Fibroblast of skin of left quadriceps (primary cell): ENCODE measurements at regions not wholly inside any gene's neighbourhood (a gene's known extent, or its start where the extent isn't known, plus 50 kb on each side); places are given as distances from the start of the nearest gene placed in this dataset.
"Not testable (repeated sequence)": the region's sequence is repeated elsewhere in the genome, so short reads cannot be mapped to it uniquely, and the experiment has no call there.

ENCODE experiments used
- DNase-seq, 2 experiments: peaks; one replicate each; pipeline ENCODE4 v3.0.0-alpha.2; 2013; ENCODE audit warnings: low read depth in 2 of 2

DNA sequence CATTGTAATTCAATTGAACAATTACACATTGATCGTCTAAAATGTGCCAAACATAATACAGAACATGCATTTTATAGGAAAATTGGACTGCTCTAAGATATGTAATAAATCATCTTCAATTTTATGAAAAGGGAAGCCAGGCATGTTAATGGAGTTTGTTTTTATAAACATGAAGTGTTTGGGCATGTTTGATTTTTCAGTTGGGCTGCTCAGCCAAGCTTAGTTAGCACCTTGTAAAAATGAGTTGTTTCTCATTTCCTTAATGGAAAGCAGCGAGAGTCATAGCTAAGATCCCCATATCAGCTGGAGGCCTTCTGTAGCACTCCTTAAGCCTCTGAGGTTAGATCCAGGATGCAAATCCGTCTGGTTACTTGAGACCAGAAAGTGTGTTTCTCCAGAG, 422.3 kb downstream of the SPRY2 start:
- no peak for DNase-seq

DNA sequence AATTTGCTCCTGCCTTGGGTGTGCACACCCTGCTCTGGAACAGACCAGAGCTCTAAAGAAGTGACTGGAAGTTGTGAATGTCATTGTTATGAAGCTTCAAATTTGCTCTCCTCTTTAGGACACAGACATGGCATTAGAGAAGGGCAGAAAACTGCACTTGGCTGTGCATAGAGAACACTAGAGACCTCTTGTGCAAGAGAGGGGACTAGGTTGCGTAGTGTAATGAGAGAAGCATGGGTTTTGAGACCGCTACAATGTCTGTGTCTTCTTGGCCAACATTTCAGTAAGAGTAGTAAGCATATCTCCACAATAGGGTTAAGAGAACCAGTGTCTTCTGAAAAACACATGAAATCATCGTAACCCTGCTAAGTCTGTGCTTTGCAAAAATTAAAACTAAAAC, 423.3 kb downstream of the SPRY2 start:
- DNase-seq = no peak

DNA sequence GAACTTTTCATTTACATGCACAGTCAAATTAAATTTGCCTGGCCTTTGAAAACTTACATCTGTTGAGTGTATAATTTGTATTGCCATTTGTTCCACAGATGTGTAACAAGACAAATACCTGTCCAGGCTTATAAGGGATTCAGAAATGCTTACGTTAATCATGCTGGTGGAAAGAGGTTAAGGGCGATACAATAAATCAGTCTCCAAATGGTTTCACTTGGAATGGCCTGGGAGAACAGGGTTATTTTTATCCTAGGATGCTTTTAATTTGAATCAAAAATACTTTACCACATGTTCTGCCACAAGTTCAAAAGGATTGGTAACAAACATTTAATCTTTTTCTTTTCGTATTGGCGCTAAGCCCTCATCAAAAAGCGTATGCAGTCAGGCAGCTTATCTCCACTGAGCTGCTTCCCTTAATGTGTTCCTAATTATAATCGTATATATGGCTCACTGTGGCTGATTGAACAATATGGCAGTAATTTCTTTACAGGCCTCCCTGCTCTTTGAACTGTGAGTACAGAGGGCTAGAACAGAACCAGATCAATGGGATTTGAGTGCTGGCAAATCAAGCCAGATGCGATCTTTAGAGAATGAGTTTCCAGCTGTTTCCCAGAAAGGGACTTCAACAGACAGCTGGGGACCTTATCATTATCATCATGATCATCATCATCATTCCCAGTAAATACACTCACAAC, 425.7 kb downstream of the SPRY2 start:
- DNase-seq = peak; percentile 49 to 57

DNA sequence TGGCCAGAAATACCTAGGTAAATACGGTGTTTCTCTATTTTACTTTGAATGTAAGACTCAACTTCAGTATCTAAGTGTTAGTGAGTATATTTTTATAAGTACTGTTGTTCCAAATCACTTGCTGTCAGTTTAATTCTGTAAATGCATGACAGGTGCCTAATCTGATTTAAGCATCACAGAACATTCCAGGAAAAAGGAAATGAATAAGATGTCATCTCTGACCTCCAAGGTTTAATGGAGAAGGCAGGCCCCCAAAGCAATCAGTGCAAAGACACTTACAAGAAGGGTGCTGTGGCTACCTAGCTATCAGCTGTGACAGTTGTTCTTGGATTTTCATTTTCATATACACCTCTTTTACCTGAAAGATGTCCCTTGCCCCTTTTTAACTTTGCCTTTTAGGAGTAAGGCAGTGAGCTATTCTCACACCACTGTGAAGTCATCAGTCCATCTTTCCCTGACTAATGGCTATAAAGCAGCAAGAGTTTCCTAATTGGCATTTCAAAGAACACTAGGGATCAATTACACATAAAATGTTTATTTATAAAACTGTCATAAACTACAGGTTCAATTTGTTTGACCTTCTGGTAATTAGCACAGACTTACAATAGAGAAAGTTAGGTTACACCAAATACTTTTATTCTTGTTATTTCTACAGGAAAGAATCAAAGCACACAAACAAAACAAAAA, 427.6 kb downstream of the SPRY2 start:
- no peak for DNase-seq

DNA sequence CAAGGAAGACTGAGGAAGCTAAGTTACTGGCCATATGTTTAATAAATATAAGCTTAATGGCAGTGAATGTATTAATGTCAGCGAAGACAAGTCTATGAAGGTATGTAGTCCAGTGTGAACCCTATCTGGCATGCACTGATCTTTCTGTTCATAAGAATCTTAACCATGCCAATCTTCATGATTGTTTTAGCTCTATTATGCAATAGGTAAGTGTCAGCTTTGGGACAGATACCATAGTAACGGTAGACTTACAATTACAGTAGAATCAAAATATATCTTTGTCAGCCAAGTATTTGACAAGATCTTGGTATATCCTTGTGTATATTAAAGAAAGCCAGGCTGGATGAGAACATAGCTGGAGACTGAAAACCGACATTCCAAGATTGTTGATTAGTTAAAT, 428.5 kb downstream of the SPRY2 start:
- DNase-seq = no peak

DNA sequence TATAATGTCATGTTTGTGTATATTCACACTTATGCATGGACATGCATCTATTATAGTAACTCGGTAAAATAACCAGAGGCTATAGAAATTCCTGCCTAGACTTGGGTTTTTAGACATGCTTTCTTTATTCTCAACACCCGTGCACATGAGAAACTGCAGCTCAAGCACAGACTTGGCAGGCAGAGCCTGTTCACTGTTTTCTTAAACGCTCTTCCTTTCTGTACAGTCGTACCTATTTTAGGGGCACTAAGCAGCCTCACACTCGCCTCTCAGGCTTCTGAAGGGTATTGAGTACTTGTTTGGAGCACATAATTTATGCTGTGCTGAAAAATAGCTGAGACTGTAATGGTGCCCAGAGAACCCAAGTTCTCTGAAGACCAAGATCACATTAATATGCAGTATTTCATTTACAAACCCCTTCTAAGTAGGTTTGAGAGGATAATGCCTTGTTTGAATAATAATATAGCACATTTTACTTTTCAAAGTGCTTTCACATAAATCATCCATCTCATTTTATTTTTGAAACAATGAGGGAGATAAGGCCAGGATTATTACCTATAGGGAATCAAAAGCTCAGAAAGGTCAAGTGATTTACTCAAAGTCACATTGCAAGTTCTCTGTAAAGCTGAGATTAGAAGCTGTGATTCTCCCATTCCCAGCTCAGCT, 429.9 kb downstream of the SPRY2 start:
- DNase-seq = no peak

DNA sequence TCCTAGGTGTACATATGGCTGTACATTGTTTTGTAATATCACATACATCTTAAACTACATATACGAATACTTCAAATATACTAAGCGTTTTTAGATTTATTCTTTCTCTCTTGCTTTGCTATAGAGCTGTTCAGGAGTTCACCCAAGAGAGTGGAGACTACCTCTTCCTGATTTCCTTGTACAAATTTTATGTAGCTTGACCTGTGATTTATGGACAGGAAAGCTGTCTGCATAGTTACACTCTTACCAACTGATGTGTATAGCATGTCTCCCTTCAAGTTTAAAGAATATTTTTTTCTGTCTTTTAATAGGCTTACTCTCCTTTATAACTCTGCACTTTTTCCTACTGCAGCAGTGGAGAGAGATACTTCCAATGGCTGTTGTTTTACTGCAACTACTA, 428.7 kb downstream of the NDFIP2 start:
- DNase-seq = no peak

DNA sequence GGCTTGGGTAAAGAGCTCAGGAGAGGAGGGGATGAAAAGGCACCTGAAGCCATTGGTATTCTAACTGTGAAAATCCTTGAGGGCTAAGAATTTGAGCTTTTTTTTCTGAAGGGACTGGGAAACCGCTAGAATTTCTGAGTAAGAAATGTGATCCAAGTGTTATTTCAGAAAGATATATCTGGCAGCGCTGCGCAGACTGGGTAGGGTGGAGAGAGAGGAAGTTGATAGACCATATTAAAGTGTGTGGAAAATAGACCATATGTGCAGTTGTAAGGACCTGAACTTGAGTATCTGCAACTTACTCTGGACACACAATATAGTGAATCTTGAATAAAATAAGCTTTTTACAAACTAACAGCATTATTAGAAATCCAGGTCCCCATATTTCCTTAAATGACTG, 427.4 kb downstream of the NDFIP2 start:
- DNase-seq = no peak

DNA sequence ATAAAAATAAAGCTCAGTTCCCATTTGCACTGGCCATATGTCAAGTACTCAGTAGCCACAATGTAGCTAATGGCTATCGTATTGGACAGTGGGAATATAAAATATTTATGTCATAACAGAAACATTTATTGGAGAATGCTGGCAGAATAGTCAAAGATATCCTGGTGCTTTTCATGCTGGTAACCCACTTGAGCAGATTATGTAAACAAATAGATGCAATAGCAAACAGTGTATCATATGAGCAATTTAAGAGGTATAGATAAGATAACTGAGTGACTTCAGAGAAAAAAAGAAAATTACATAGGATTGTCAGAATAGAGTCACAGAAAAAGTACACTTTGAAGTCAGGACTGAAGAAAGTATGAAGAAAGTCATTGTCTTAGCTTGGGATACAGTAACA, 426.6 kb downstream of the NDFIP2 start:
- no peak for DNase-seq

DNA sequence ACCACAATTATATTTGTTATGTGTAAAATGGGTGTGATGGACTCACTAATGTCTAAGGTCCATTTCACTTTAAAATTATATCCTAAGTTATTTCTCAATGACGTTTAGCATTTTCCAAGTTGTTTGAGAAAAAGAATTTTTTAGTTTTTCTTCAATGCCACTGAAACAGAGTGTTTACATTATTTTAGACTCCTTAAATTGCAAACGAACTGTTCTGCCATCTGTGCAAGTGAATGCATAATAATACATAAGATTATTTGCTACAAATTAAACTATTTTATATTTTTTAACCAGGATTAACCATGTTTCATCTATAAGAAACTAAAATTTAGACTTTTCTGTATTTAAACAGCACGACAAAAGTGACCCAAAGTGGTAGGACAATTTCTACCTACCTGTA, 425.4 kb downstream of the NDFIP2 start:
- no peak for DNase-seq

DNA sequence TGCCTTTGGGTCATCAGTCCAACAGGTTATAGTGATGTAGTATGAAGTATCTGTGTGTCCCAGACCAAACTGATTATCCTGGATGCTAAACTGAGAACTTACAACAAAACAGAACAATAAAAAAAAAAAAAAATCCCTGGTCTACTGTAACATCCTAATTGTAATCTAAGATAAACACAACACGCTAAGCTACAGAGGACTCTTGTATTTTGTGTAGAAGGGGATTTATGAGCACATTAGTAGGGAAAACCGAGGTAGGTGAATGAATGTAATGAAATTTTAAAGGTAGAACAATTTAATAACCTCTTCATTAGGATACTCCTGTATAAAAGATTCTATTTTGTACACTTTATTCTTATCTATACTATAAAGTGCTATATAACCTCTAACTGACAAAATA, 424.1 kb downstream of the NDFIP2 start:
- no peak for DNase-seq

DNA sequence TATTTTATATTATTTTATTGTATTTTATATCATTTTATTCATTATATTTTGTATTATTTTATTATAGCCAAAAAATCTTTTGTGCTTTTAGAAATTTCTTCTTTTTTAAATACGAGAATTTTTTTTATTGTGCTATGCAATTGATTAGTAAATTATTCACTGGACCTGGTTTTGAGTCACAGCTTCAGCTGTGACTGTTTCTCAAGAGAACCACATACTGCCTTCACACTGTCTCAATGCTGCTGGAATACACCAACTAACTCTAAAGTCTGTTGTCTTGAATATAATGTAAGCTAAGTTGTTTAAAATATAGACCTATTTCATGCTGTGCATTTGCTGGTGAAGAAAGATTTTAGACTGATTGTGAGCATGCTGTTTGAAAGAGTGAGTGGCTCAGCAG, 423.6 kb downstream of the NDFIP2 start:
- no peak for DNase-seq

DNA sequence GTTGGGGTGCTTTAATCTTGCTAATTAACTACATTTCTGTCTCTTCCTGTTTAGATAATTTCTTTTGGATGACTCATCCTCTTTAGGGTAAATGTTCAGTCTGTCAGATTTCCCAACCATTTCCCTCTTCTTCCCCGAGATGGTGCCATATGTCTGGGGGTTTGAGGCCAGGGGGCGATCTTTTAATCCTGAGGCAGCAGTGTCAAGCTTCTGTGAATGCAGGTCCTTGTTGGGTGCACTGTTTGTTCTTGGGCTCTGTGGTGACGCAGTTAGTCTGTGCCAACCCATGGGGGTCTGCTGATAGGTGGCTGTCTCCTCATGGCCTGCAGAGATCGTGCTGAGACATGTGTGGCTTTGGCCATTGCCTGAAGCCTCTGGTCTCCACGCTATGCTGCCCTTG, 420.4 kb downstream of the NDFIP2 start:
- peak; percentile 27 for DNase-seq

DNA sequence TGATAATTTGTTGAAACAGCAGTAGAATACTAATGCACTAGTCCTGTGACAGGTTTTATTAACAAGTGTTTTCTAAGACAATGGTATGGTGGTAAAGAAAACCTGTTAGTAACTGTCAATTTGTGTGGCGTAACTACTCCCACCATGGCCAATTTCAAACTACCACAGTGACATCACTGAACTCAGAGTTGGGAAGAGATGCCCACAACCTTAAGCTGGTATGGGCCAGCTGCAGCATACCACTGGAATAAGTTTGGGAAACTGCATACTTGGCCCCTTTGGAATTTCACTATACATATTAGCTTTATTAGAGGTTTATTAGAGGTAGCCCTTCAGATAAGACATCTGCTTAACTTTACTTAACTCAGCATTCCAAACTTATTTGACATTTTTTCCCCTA, 419.4 kb downstream of the NDFIP2 start:
- no peak for DNase-seq

DNA sequence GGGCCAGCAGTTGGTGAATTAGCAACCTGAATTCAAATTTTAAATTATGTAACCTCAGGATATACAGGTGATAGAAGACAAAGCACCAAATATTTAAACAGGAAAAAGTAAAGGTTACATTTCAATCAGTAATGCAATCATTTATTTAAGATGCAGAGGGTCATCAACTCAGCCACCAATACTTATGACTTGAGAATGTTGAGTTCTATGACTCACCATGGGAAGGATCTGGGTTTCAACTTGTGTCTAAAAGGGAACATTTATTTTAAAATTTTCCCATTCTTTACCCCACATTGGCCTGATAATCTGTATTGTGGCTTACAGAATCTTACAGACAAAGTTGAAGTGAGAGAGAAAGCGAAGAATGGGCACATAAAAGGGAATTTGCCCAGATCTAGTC, 418.0 kb downstream of the NDFIP2 start:
- DNase-seq = no peak

DNA sequence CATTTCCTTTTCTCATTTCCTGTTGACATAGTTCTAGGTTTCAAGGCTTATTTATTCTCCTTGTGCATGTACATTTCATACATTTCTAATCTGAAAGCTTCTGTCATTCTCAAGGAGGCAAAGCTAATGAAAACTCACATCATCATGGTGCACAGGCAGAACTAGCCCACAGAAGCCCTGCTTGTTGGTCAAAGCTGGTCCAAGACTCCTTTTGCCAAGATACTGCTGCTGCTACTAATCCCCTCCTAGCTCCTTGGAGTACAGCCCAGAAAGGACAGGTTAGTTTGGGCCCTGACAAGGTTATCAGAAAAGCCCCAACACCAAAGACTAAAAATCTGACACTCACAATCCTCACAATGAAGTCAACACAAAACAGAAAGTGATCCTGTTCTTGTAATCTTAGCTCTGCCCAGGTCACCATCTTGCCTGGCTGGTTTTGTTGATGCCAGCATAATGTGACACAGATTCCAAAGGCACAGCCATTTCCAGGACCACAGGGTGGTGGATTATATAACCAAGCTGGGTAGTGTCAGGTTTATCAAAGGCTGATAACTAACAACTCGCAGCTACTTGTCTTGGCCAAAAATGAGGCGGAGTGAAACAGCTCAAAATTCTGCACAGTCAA, 417.4 kb downstream of the NDFIP2 start:
- DNase-seq = no peak

DNA sequence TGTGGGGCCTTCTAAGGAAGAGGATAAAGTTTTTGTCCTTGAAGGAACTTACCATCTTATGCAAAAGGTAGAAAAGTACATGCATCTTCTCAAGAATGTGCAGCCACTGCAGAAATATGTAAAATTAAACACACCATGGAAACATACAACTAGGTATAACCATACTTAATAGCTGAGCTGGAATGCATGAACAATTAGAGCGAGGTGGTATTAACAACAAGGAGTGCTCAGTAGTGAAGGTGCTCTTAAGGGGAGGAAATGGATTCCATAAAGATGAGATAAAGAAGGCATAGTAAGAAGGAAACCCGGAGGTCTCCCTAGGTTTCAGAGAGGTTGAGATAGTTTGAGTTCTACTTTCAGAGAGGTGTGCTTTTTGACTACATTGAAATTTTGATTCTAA, 415.9 kb downstream of the NDFIP2 start:
- no peak for DNase-seq

DNA sequence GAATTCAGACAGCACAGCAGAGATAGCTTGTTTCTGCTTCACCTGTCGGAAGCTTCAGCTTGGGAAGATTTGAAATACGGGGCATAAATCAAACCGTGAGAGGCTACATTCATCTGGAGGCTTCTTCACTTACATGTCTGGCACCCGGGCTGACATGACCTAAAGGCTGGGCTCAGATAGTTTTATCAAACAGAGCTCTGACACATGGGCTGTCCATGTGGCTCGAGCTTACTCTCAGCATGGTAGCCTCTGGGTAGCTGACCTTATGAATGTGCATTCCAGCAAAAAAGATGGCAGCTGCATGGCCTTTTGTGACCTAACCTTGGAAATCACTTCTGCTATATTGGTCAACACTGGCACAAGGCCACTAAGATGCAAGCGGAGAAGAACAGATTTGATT, 414.5 kb downstream of the NDFIP2 start:
- no peak for DNase-seq

DNA sequence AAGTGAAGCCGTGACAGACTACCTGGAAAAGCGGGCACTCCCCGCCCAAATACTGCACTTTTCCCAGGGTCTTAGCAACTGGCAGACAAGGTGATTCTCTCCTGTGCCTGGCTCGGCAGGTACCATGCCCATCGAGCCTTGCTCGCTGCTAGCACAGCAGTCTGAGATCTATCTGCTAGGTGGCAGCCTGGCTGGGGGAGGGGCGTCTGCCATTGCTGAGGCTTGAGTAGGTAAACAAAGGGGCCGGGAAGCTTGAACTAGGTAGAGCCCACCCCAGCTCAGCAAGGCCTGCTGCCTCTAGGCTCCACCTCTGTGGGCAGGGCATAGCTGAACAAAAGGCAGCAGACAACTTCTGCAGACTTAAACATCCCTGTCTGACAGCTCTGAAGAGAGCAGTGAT, 406.3 kb downstream of the NDFIP2 start:
- DNase-seq = not testable (repeated sequence)

DNA sequence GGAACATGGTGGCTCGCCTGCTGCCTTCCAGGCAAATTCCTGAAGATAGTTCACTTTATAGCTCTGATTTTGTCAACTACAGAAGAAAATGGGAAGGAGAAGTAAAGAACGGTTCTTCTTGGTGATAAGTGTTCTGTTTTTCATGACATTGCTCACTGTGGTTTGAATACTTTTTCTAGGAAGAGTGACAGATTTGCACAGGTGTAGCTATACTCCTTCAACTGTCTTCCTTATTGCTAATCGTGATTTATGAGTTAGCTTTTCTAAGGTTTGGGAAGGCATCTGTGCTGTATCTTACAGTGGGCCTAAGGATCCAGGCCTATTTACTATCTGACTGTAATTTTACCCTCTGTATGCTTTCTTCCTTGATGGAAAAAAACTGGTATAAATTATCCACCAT, 405.6 kb downstream of the NDFIP2 start:
- DNase-seq = no peak

DNA sequence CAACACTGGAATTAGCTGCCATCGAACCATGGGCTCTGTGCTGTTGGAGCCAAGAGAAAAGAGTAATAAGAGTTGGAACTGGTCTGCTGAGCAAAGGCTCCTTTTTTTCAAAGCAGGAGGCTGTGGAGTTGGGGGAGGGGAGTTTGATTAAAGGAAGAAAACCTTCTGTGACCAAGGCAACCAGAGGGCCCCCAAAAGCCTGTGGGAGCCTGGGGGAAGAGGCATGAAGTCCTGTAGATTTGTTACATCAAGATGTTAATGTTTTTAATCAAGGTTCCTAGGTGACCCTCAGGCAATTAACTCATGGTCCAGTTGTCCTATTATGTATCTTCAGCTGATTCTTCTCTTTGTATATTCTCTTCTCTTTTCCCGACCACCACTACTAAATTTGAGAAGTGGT, 403.9 kb downstream of the NDFIP2 start:
- no peak for DNase-seq

DNA sequence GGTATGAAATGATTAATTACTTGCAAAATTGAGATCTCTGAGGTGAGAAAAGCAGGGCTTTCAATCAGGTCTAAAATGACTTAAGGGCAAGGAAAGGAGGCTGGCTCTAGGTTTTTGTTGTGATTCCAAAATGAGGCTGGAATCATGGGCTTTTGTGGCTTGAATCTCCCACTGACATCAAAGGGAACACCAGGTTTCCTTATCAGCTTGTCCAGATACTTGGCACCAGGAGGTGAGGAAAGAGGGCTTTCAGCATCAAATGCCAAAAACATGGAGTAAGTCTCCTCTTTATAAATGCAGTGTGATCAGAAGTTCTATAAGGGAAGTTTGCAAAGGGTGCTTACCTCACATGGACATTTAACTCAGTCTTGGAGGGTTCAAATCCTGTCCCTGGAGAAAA, 402.3 kb downstream of the NDFIP2 start:
- DNase-seq = no peak

DNA sequence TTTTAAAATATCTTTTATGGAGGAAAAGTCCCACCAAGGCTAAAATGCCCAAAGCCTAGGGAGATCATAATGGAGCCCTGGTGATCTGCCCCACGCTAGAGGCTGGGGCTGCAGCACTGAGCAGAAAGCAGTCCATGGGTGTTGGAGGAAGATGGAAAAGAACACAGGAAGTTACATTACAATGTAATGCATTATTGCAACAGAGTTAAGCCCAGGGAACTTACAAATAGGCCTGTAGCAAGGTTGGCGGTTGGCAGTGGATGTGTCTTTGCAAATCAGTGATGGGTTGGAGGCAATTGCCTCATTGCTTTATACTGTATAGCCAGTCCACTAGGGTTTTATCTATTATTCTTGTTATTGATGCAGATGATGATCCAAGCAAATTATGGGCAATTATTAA, 399.9 kb downstream of the NDFIP2 start:
- no peak for DNase-seq
